ENCODE measurements at regions not wholly inside any gene's neighbourhood (a gene's known extent, or its start where the extent isn't known, plus 50 kb on each side); places are given as distances from the start of the nearest gene placed in this dataset.

DNA sequence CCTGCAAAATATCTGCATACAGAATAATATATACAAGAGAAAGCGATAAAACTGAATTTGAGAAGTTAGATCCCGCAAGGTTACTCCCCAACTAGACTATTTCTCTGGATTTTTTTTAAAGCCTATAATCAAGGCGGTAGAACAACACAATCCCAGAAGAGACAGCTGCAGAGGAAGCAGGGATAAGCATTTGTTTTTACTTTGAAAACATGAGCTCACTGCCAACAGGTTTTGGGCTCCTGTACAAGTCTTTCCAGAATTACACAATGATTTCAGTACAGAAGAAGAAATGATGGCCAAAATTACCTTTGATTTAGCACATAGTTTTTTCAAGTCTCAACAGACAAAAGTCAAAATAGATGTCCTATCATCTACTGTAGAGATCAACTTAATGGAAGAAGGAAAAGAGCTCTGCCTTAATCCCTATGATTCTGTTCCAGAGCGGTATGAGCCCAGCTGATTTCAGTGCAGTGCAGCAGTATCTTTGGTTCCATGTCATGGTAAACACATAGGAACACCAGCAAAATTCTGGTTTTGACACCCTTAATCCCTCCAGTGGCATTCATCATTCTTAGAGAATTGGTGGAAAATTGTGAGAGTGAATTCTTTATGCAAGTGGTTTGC, 304.3 kb downstream of the HDGFL1 start:
- TF ChIP-seq CTCF (IDR thresholded peaks at IDR 0.05) (no peak), POLR2A (IDR thresholded peaks at IDR 0.05) (no peak), EP300 (IDR thresholded peaks at IDR 0.05; ENCODE audit: low read depth) (no peak)

All from transverse colon (tissue), 3 donors.